IMR-90 (cell line): ENCODE measurements at regions not wholly inside any gene's neighbourhood (a gene's known extent, or its start where the extent isn't known, plus 50 kb on each side); places are given as distances from the start of the nearest gene placed in this dataset.

Source experiments
- ATAC-seq: fragments of 200-7000 bp; cut with Tn5 transposase; 2 replicates; pipeline ENCODE4 v1.9.1; 2020; ENCODE audit warnings: low read depth, mild to moderate bottlenecking, moderate library complexity
- BruUV-seq: library from RNA; stranded (reverse); fragments of 400-500 nt; replicated peaks from 2 replicates; lab custom pipeline; 2021; lab: Mats Ljungman, UMichigan
- CTCF ChIA-PET: fragments of 300-600 bp; formaldehyde crosslinking; extraction: SDS; loops from one replicate; lab custom pipeline; 2021; ENCODE audit warnings: antibody characterized with exemption; lab: Yijun Ruan, JAX
- POLR2A ChIA-PET: fragments of 300-600 bp; sonication (Branson Sonifier 250); formaldehyde crosslinking; loops from one replicate; lab custom pipeline; 2022; ENCODE audit warnings: antibody characterized with exemption; ENCODE audit not compliant: unreplicated experiment; lab: Charles Lee
- DNase-seq: peaks from one replicate; pipeline ENCODE4 v3.0.0; 2013
- H2AFZ ChIP-seq: replicated peaks from 2 replicates; pipeline ENCODE3; 2013; ENCODE audit warnings: low read length, mild to moderate bottlenecking; ENCODE audit not compliant: poor library complexity
- H2AK5ac ChIP-seq: 2 replicates; pipeline ENCODE4 v1.6.1; 2013; ENCODE audit warnings: low read depth, low read length, inconsistent platforms
- H2AK9ac ChIP-seq: replicated peaks from 2 replicates; pipeline ENCODE3; 2013; ENCODE audit warnings: mild to moderate bottlenecking, low read depth, low read length, moderate library complexity; ENCODE audit not compliant: poor library complexity
- H2BK120ac ChIP-seq: 2 replicates; pipeline ENCODE4 v1.6.1; 2013; ENCODE audit warnings: low read depth, low read length, inconsistent platforms
- H2BK15ac ChIP-seq: 3 replicates; pipeline ENCODE4 v1.6.1; 2013; ENCODE audit warnings: low read depth, low read length, inconsistent platforms
- H2BK20ac ChIP-seq: 2 replicates; pipeline ENCODE4 v1.6.1; 2013; ENCODE audit warnings: low read depth, mild to moderate bottlenecking, inconsistent platforms, low read length, moderate library complexity
- H2BK5ac ChIP-seq: 2 replicates; pipeline ENCODE4 v1.6.1; 2013; ENCODE audit warnings: mild to moderate bottlenecking, low read depth, low read length, inconsistent platforms; ENCODE audit not compliant: poor library complexity, severe bottlenecking
- H3K14ac ChIP-seq: replicated peaks from 2 replicates; pipeline ENCODE4 v1.6.1; 2013; ENCODE audit warnings: low read depth, low read length, inconsistent platforms
- H3K18ac ChIP-seq: 2 replicates; pipeline ENCODE4 v1.6.1; 2013; ENCODE audit warnings: low read depth, low read length, control low read depth
- H3K23ac ChIP-seq: 2 replicates; pipeline ENCODE4 v1.6.1; 2013; ENCODE audit warnings: low read depth, low read length, inconsistent platforms
- H3K27ac ChIP-seq: 2 replicates; pipeline ENCODE4 v1.5.1; 2013; ENCODE audit warnings: mild to moderate bottlenecking, control low read depth, low read length; ENCODE audit not compliant: insufficient read depth
- H3K27me3 ChIP-seq: 2 replicates; pipeline ENCODE4 v1.6.1; 2013; ENCODE audit warnings: low read length; ENCODE audit not compliant: control insufficient read depth, insufficient read depth
- H3K36me3 ChIP-seq: 2 replicates; pipeline ENCODE4 v1.6.1; 2013; ENCODE audit warnings: low read length, mixed read lengths; ENCODE audit not compliant: control insufficient read depth, insufficient read depth
- H3K4ac ChIP-seq: 2 replicates; pipeline ENCODE4 v1.6.1; 2013; ENCODE audit warnings: low read depth, low read length, inconsistent platforms
- H3K4me1 ChIP-seq: 2 replicates; pipeline ENCODE4 v1.6.1; 2013; ENCODE audit warnings: low read length, mixed read lengths; ENCODE audit not compliant: control insufficient read depth, insufficient read depth
- H3K4me2 ChIP-seq: 2 replicates; pipeline ENCODE4 v1.6.1; 2013; ENCODE audit warnings: low read depth, mild to moderate bottlenecking, control low read depth, low read length, moderate library complexity
- H3K4me3 ChIP-seq: 2 replicates; pipeline ENCODE4 v1.5.1; 2013; ENCODE audit warnings: low read depth, mild to moderate bottlenecking, control low read depth, low read length, moderate library complexity; ENCODE audit not compliant: insufficient read depth
- H3K56ac ChIP-seq: 2 replicates; pipeline ENCODE4 v1.6.1; 2013; ENCODE audit warnings: low read length, inconsistent platforms; ENCODE audit not compliant: insufficient read depth; ENCODE audit errors: extremely low read depth
- H3K79me1 ChIP-seq, 2 experiments: 2 replicates each; pipeline ENCODE4 v1.6.1; 2013; ENCODE audit warnings: low read length in 2 of 2, inconsistent platforms in 1 of 2, low read depth in 1 of 2
- H3K9ac ChIP-seq: 2 replicates; pipeline ENCODE4 v1.6.1; 2013; ENCODE audit warnings: low read depth, low read length, control low read depth
- H3K9me1 ChIP-seq: 2 replicates; pipeline ENCODE4 v1.6.1; 2013; ENCODE audit warnings: low read length, inconsistent platforms; ENCODE audit not compliant: insufficient read depth
- H3K9me3 ChIP-seq: 2 replicates; pipeline ENCODE4 v1.6.1; 2013; ENCODE audit warnings: low read length; ENCODE audit not compliant: control insufficient read depth, insufficient read depth
- H4K20me1 ChIP-seq: 2 replicates; pipeline ENCODE4 v1.6.1; 2013; ENCODE audit warnings: low read length, inconsistent platforms; ENCODE audit not compliant: insufficient read depth
- H4K5ac ChIP-seq: 2 replicates; pipeline ENCODE4 v1.6.1; 2013; ENCODE audit warnings: mild to moderate bottlenecking, low read depth, low read length, control low read depth
- H4K8ac ChIP-seq, 2 experiments: 2 replicates each; pipeline ENCODE4 v1.6.1; 2013; ENCODE audit warnings: low read depth in 2 of 2, low read length in 2 of 2, control low read depth in 1 of 2, inconsistent platforms in 1 of 2
- H4K91ac ChIP-seq: 2 replicates; pipeline ENCODE4 v1.6.1; 2013; ENCODE audit warnings: low read depth, low read length, inconsistent platforms; ENCODE audit not compliant: insufficient read depth
- CHD1 ChIP-seq: IDR thresholded peaks from 2 replicates; pipeline ENCODE4 v1.6.1; 2012; ENCODE audit warnings: low read depth, low read length, improper control_type of control experiment
- POLR2A ChIP-seq: IDR thresholded peaks from 2 replicates; pipeline ENCODE4 v1.6.1; 2012; ENCODE audit warnings: mild to moderate bottlenecking, low read depth, low read length
- RAD21 ChIP-seq: IDR thresholded peaks from 2 replicates; pipeline ENCODE4 v1.6.1; 2012; ENCODE audit warnings: low read length, improper control_type of control experiment
- SMC3 ChIP-seq: fragments of 150-350 bp; IDR thresholded peaks from 2 replicates; pipeline ENCODE4 v1.6.1; 2016; ENCODE audit warnings: low read depth, mild to moderate bottlenecking, antibody characterized with exemption, low read length, moderate library complexity
- WGBS, 2 experiments: methylation state at CpG; one replicate each; pipeline versions ENCODE4 v1.1.5 to v1.1.7; 2013; ENCODE audit warnings: missing lambda C conversion rate in 2 of 2; ENCODE audit not compliant: insufficient read length in 1 of 2; ENCODE audit errors: extremely low coverage in 2 of 2; 5-methylcytosine and 5-hydroxymethylcytosine counted together
- dilution Hi-C: fragments of 300-500 bp; cut with HindIII; formaldehyde crosslinking; loops from one replicate; pipeline ENCODE4 v1.14.3; 2018; ENCODE audit warnings: low sequenced_read_pairs; ENCODE audit not compliant: unreplicated experiment
- in situ Hi-C: fragments of 300-500 bp; cut with MboI; formaldehyde crosslinking; loops from 3 replicates; pipeline ENCODE4 v1.14.3; 2019; ENCODE audit warnings: low sequenced_read_pairs, inconsistent platforms, mixed read lengths
- intact Hi-C: fragments of 100-400 bp; cut with micrococcal nuclease; formaldehyde crosslinking; loops from 2 replicates; pipeline ENCODE4 v1.10.0; 2022
- TF ChIP-seq, protein P1 (sequence below): conservative IDR thresholded peaks from 2 replicates; pipeline ENCODE4 v1.5.1; 2012; ENCODE audit warnings: mild to moderate bottlenecking, low read depth, low read length, improper control_type of control experiment

DNA sequence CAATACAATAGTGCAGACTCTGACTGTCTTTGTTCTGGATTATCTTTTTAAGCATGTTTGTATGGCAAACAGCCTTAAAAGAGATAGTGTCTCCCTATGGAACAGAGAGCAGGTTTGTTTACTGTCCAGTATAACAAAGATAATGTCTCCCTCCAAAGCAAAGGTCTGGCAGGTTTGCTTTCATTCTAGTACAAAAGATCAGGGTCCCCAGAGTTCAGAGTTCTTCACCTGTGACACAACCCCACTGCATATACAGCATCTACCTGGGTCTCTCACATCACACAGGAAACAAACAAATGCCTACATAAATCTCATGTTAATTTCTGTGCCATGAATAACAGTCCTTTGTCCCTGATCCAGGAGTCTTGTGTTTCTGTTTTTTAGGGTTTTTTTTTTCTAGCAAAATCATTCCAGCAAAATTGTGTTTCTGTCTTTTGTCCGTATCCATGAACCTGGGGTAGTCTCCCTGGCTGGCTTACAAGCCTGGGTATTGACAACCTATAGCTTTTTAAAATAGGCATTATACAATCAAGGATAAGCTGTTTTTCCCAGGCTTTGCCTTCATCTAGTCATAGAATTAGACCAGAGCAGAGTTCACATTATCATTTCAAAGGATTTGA, 89.4 kb upstream of the PTBP2 start:
- Histone ChIP-seq H3K36me3 (no peaks in the 10 kb centered on the region), H3K4me3 (no peak overlapping the region), H4K91ac (no peak overlapping the region), H2AK9ac (no peak overlapping the region), H3K18ac (no peak overlapping the region), H3K4ac (no peak overlapping the region), H2AFZ (no peak overlapping the region), H3K4me1 (no peaks in the 10 kb centered on the region), H3K27me3 (no peaks in the 10 kb centered on the region), H3K14ac (no peak overlapping the region), H3K4me2 (no peak overlapping the region), H3K56ac (no peak overlapping the region), H4K5ac (no peak overlapping the region), H4K20me1 (no peaks in the 10 kb centered on the region), H3K27ac (no peak overlapping the region), H2AK5ac (no peak overlapping the region), H3K23ac (no peak overlapping the region), H3K9me3 (no peaks in the 10 kb centered on the region), H2BK120ac (no peak overlapping the region), H3K9ac (no peak overlapping the region), H3K9me1 (peaks cover 2% of the 10 kb centered on the region; the same call in 1 of the 2 replicates), H2BK5ac (no peak overlapping the region), H4K8ac (no peak overlapping the region), H2BK15ac (no peak overlapping the region), H3K79me1 (no peaks in the 10 kb centered on the region), H2BK20ac (no peak overlapping the region)
- CTCF ChIA-PET: no interaction called here
- no peak for TF ChIP-seq RAD21
- TF ChIP-seq, protein P1, sequence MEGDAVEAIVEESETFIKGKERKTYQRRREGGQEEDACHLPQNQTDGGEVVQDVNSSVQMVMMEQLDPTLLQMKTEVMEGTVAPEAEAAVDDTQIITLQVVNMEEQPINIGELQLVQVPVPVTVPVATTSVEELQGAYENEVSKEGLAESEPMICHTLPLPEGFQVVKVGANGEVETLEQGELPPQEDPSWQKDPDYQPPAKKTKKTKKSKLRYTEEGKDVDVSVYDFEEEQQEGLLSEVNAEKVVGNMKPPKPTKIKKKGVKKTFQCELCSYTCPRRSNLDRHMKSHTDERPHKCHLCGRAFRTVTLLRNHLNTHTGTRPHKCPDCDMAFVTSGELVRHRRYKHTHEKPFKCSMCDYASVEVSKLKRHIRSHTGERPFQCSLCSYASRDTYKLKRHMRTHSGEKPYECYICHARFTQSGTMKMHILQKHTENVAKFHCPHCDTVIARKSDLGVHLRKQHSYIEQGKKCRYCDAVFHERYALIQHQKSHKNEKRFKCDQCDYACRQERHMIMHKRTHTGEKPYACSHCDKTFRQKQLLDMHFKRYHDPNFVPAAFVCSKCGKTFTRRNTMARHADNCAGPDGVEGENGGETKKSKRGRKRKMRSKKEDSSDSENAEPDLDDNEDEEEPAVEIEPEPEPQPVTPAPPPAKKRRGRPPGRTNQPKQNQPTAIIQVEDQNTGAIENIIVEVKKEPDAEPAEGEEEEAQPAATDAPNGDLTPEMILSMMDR: no peak
- TF ChIP-seq CHD1: no peak
- TF ChIP-seq SMC3: no peak
- TF ChIP-seq POLR2A: no peak
- no CpG with 5 or more reads among the region's 1 CpG for WGBS, 2 experiments
- dilution Hi-C loops (no loop called here), intact Hi-C loops (no loop called here), in situ Hi-C loops (no loop called here)
- DNase-seq (no peak), ATAC-seq (no peak)
- no TSS peak for BruUV-seq
- POLR2A ChIA-PET: no interaction called here
